CD4-positive, alpha-beta memory T cell (primary cell): ENCODE measurements at regions not wholly inside any gene's neighbourhood (a gene's known extent, or its start where the extent isn't known, plus 50 kb on each side); places are given as distances from the start of the nearest gene placed in this dataset.

ENCODE experiments used
- CTCF ChIA-PET: fragments of 350-600 bp; sonication (Branson Sonifier 250); formaldehyde crosslinking; loops from one replicate; lab custom pipeline; 2021; ENCODE audit warnings: inconsistent platforms; ENCODE audit not compliant: partially characterized antibody; lab: Charles Lee
- POLR2A ChIA-PET: fragments of 350-600 bp; sonication (Branson Sonifier 250); formaldehyde crosslinking; loops from one replicate; lab custom pipeline; 2021; ENCODE audit not compliant: partially characterized antibody; lab: Charles Lee
- DNase-seq, 5 donors: peaks; one replicate each; pipeline versions ENCODE4 v3.0.0 to v3.0.0-alpha.2; 2020 to 2022; ENCODE audit warnings: mixed read lengths in 1 of 5
- H3K27ac ChIP-seq: one replicate; pipeline ENCODE4 v1.7.0; 2013; ENCODE audit warnings: low read depth, low read length
- H3K27me3 ChIP-seq: 2 replicates; pipeline ENCODE4 v1.7.0; 2013; ENCODE audit warnings: mild to moderate bottlenecking, low read length, moderate library complexity; ENCODE audit not compliant: insufficient read depth
- H3K36me3 ChIP-seq: 2 replicates; pipeline ENCODE4 v1.7.0; 2013; ENCODE audit warnings: mild to moderate bottlenecking, low read length, moderate library complexity; ENCODE audit not compliant: insufficient read depth
- H3K4me1 ChIP-seq: 2 replicates; pipeline ENCODE4 v1.7.0; 2013; ENCODE audit warnings: mild to moderate bottlenecking, low read length, moderate library complexity; ENCODE audit not compliant: insufficient read depth
- H3K4me3 ChIP-seq, 2 donors: one replicate each; pipeline ENCODE4 v1.7.0; 2013; ENCODE audit warnings: low read length in 2 of 2, mild to moderate bottlenecking in 1 of 2
- H3K9me3 ChIP-seq, 2 donors: one replicate each; pipeline ENCODE4 v1.7.0; 2013; ENCODE audit warnings: low read length in 2 of 2, control low read depth in 1 of 2; ENCODE audit not compliant: control insufficient read depth in 1 of 2
- H3K27ac Mint-ChIP-seq, 7 donors: one replicate each; pipeline ENCODE4 v1.8.0; 2020 to 2021; ENCODE audit warnings: mixed read lengths in 7 of 7, mild to moderate bottlenecking in 6 of 7, inconsistent platforms in 3 of 7, moderate library complexity in 3 of 7
- H3K27me3 Mint-ChIP-seq, 2 donors: one replicate each; pipeline ENCODE4 v1.8.0; 2020 to 2021; ENCODE audit warnings: mixed read lengths in 2 of 2
- H3K36me3 Mint-ChIP-seq, 2 donors: one replicate each; pipeline ENCODE4 v1.8.0; 2020 to 2021; ENCODE audit warnings: mixed read lengths in 2 of 2, inconsistent platforms in 1 of 2, mild to moderate bottlenecking in 1 of 2
- H3K4me1 Mint-ChIP-seq, 4 donors: one replicate each; pipeline ENCODE4 v1.8.0; 2020 to 2021; ENCODE audit warnings: mixed read lengths in 4 of 4, mild to moderate bottlenecking in 1 of 4
- H3K4me3 Mint-ChIP-seq, 8 donors: one replicate each; pipeline ENCODE4 v1.8.0; 2020 to 2021; ENCODE audit warnings: mixed read lengths in 8 of 8, mild to moderate bottlenecking in 7 of 8, moderate library complexity in 6 of 8, inconsistent platforms in 3 of 8
- H3K9me3 Mint-ChIP-seq, 8 donors: one replicate each; pipeline ENCODE4 v1.8.0; 2020 to 2021; ENCODE audit warnings: mixed read lengths in 8 of 8, mild to moderate bottlenecking in 5 of 8, inconsistent platforms in 3 of 8, moderate library complexity in 1 of 8
- intact Hi-C: fragments of 100-400 bp; cut with micrococcal nuclease; formaldehyde crosslinking; loops from one replicate; pipeline ENCODE4 v1.15.1; 2023

- H3K27ac ChIP-seq = no peak overlapping the region
- POLR2A ChIA-PET = no interaction called here
- intact Hi-C loops = no loop called here
Measured at GRCh38 chr6:15877231-15877630, 214.4 kb upstream of the DTNBP1 start.

DNA sequence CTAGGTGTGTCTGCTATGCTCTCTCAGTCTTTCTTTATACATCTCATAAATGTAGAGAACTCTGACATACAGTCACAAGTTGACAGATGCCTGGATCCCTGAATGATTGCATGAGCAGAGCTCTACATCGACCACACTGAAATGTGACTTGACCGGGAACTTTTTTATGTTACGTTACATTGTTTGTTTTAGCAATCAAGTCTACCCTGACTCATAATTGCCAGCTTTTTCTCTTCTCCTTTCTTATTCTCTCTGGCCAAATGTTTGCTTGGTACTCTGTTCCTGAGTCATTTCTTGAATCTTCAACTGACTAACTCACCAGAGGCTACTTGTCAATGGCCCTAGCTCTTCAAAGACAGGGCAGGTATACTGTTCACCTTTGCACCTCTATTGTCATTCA is 213.6 kb upstream of the DTNBP1 start:
- no peak overlapping the region for H3K4me3 Mint-ChIP-seq
- peaks cover 0 to 1% of the 10 kb centered on the region in 2 donors for H3K36me3 Mint-ChIP-seq
- H3K4me1 Mint-ChIP-seq = peaks cover 10 to 22% (median 13%) of the 10 kb centered on the region in 4 donors
- no peaks in the 10 kb centered on the region for H3K36me3 ChIP-seq
- H3K4me1 ChIP-seq = peaks cover 14% of the 10 kb centered on the region
- ChIA-PET CTCF (interaction anchor here (1.4 kb wide), 1 partner anchor 25 kb away, joined by 3 read pairs; no protein-coding TSS in a partner anchor), POLR2A (no interaction called here)
- no peaks in the 10 kb centered on the region for H3K9me3 ChIP-seq
- no peak for DNase-seq
- no peak overlapping the region for H3K27ac Mint-ChIP-seq
- intact Hi-C loops = no loop called here
- peaks cover 8 to 9% of the 10 kb centered on the region in 2 donors for H3K27me3 Mint-ChIP-seq
- H3K4me3 ChIP-seq = no peak overlapping the region
- H3K27me3 ChIP-seq = no peaks in the 10 kb centered on the region
- H3K27ac ChIP-seq = no peak overlapping the region
- H3K9me3 Mint-ChIP-seq = peaks cover 0 to 2% (median 0%) of the 10 kb centered on the region in 8 donors

More at GRCh38 chr6:15877231-15877630, 214.4 kb upstream of the DTNBP1 start:
- Mint-ChIP-seq H3K27ac (no peak overlapping the region), H3K4me3 (no peak overlapping the region), H3K27me3 (peaks cover 5 to 6% of the 10 kb centered on the region in 2 donors), H3K36me3 (no peaks in the 10 kb centered on the region), H3K9me3 (peaks cover 0 to 2% (median 0%) of the 10 kb centered on the region in 8 donors), H3K4me1 (peaks cover 10 to 22% (median 13%) of the 10 kb centered on the region in 4 donors)
- H3K27me3 ChIP-seq = no peaks in the 10 kb centered on the region
- no peaks in the 10 kb centered on the region for H3K9me3 ChIP-seq
- no peak for DNase-seq
- CTCF ChIA-PET = no interaction called here
- peaks cover 14% of the 10 kb centered on the region for H3K4me1 ChIP-seq
- no peak overlapping the region for H3K4me3 ChIP-seq
- no peaks in the 10 kb centered on the region for H3K36me3 ChIP-seq

DNA sequence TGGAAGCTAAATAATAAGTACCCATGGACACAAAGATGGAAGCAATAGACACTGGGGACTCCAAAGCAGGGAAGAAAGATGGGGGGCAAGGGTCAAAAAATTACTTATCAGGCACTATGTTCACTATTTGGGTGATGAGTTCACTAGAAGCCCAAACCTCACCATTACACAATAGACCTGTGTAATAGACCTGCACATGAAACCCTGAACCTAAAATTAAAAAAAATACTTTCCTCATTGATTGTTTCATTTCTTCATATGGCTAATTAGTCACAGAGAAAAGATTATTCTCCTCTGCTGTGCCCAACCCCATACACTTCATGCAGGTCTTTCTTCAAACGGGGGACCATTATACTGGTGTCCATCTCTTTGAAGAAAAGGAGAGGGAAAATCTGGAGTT is 213.0 kb upstream of the DTNBP1 start:
- Mint-ChIP-seq H3K4me1 (peaks cover 10 to 18% (median 11%) of the 10 kb centered on the region in 4 donors), H3K9me3 (peaks cover 0 to 2% (median 0%) of the 10 kb centered on the region in 8 donors), H3K27me3 (peaks cover 8 to 11% of the 10 kb centered on the region in 2 donors), H3K36me3 (peaks cover 0 to 3% of the 10 kb centered on the region in 2 donors), H3K4me3 (no peak overlapping the region), H3K27ac (no peak overlapping the region)
- no peaks in the 10 kb centered on the region for H3K27me3 ChIP-seq
- ChIA-PET POLR2A (no interaction called here), CTCF (interaction anchor here (1.4 kb wide), 1 partner anchor 26 kb away, joined by 3 read pairs; no protein-coding TSS in a partner anchor)
- intact Hi-C loops = no loop called here
- peaks cover 14% of the 10 kb centered on the region for H3K4me1 ChIP-seq
- H3K36me3 ChIP-seq = no peaks in the 10 kb centered on the region
- DNase-seq = no peak
- no peak overlapping the region for H3K4me3 ChIP-seq
- H3K9me3 ChIP-seq = no peaks in the 10 kb centered on the region
- no peak overlapping the region for H3K27ac ChIP-seq

- no peak for DNase-seq
- peaks cover 8 to 13% of the 10 kb centered on the region in 2 donors for H3K27me3 Mint-ChIP-seq
- no peak overlapping the region for H3K4me3 Mint-ChIP-seq
- H3K36me3 ChIP-seq = no peaks in the 10 kb centered on the region
- peaks cover 4 to 11% (median 5%) of the 10 kb centered on the region in 4 donors for H3K4me1 Mint-ChIP-seq
- intact Hi-C loops = no loop called here
- no peak overlapping the region for H3K4me3 ChIP-seq
- H3K9me3 ChIP-seq = no peaks in the 10 kb centered on the region
- ChIA-PET CTCF (interaction anchor here (1.4 kb wide), 1 partner anchor 9 kb away, joined by 3 read pairs; no protein-coding TSS in a partner anchor), POLR2A (no interaction called here)
- peaks cover 7% of the 10 kb centered on the region for H3K4me1 ChIP-seq
- H3K27me3 ChIP-seq = no peaks in the 10 kb centered on the region
- H3K27ac ChIP-seq = no peak overlapping the region
- peaks cover 0 to 2% (median 0%) of the 10 kb centered on the region in 8 donors for H3K9me3 Mint-ChIP-seq
- H3K27ac Mint-ChIP-seq = no peak overlapping the region
- peaks cover 0 to 3% of the 10 kb centered on the region in 2 donors for H3K36me3 Mint-ChIP-seq
Measured at GRCh38 chr6:15874821-15875220, 212.0 kb upstream of the DTNBP1 start.

DNA sequence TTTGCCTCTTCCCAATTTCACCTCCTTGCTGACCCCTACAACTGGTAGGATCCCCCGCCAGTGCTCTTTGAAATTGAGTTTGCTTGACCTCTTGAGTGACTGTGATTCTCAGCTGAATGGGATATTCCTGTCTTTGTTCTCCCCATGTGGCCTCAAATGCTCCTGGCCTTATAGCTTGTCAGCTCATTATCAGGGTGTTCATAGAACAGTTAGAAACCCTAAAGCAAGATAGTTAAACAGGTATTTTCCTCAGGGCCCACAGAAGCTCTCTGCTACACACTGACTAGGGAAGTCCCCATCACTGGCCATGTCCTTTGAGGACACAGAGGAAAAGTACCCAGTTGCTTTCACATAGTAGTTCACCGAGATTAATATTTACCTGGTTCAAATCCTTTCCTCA is 211.5 kb upstream of the DTNBP1 start:
- CTCF ChIA-PET = interaction anchor here (1.3 to 1.4 kb wide), 2 partner anchors 9 to 308 kb away, joined by 3 read pairs; no protein-coding TSS in a partner anchor
- no peak overlapping the region for H3K27ac Mint-ChIP-seq

GRCh38 chr6:15872241-15873103 is 209.6 kb upstream of the DTNBP1 start:
- H3K27me3 ChIP-seq = no peaks in the 10 kb centered on the region
- intact Hi-C loops = no loop called here
- ChIA-PET CTCF (no interaction called here), POLR2A (interaction anchor here (1.0 kb wide), 1 partner anchor 15 kb away, joined by 3 read pairs; no protein-coding TSS in a partner anchor)
- H3K27ac ChIP-seq = no peak overlapping the region
- Mint-ChIP-seq H3K4me3 (no peak overlapping the region), H3K9me3 (peaks cover 0 to 2% (median 0%) of the 10 kb centered on the region in 8 donors), H3K27ac (no peak overlapping the region), H3K4me1 (no peaks in the 10 kb centered on the region), H3K27me3 (peaks cover 8 to 19% of the 10 kb centered on the region in 2 donors), H3K36me3 (peaks cover 0 to 3% of the 10 kb centered on the region in 2 donors)
- no peaks in the 10 kb centered on the region for H3K4me1 ChIP-seq
- H3K4me3 ChIP-seq = no peak overlapping the region
- no peaks in the 10 kb centered on the region for H3K9me3 ChIP-seq
- no peaks in the 10 kb centered on the region for H3K36me3 ChIP-seq
- no peak for DNase-seq

More for the DNA sequence above, 211.5 kb upstream of the DTNBP1 start:
- H3K4me1 Mint-ChIP-seq = peaks cover 0 to 6% (median under 1%) of the 10 kb centered on the region in 4 donors
- peaks cover 0 to 2% (median 0%) of the 10 kb centered on the region in 8 donors for H3K9me3 Mint-ChIP-seq
- intact Hi-C loops = no loop called here
- Histone ChIP-seq H3K9me3 (no peaks in the 10 kb centered on the region), H3K4me3 (no peak overlapping the region), H3K27ac (no peak overlapping the region), H3K36me3 (no peaks in the 10 kb centered on the region), H3K27me3 (no peaks in the 10 kb centered on the region), H3K4me1 (peaks cover 2% of the 10 kb centered on the region)
- POLR2A ChIA-PET = no interaction called here
- H3K4me3 Mint-ChIP-seq = no peak overlapping the region
- peaks cover 0 to 3% of the 10 kb centered on the region in 2 donors for H3K36me3 Mint-ChIP-seq
- DNase-seq = no peak
- H3K27me3 Mint-ChIP-seq = peaks cover 8 to 13% of the 10 kb centered on the region in 2 donors

DNA sequence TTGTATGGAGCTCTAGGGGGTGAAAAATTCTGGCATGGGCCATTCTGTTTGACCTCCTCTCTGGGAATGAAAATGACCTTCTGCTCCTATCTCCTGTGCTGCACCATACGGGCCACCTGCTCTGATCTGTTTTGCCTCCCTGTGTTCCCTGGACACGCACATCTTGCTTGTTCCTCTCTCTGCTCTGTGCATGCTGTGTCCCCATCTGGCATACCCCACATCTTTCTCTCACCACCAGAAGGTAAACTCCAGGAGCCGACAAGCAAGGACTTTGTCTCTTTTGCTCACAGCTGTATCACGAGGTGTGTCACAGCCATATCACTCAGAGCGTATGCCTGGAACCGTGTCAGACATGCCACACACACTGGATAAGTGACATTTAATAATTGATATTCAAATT is 208.4 kb upstream of the DTNBP1 start:
- Histone ChIP-seq H3K36me3 (no peaks in the 10 kb centered on the region), H3K4me3 (no peak overlapping the region), H3K27me3 (no peaks in the 10 kb centered on the region), H3K9me3 (no peaks in the 10 kb centered on the region), H3K27ac (no peak overlapping the region), H3K4me1 (no peaks in the 10 kb centered on the region)
- DNase-seq = no peak
- ChIA-PET POLR2A (no interaction called here), CTCF (no interaction called here)
- Mint-ChIP-seq H3K4me3 (no peak overlapping the region), H3K4me1 (no peaks in the 10 kb centered on the region), H3K9me3 (peaks cover 0 to 2% (median 0%) of the 10 kb centered on the region in 8 donors), H3K36me3 (peaks cover 0 to 3% of the 10 kb centered on the region in 2 donors), H3K27ac (no peak overlapping the region), H3K27me3 (peaks cover 8 to 18% of the 10 kb centered on the region in 2 donors)
- intact Hi-C loops = no loop called here
